Astrocyte of the cerebellum (primary cell): ENCODE measurements at regions not wholly inside any gene's neighbourhood (a gene's known extent, or its start where the extent isn't known, plus 50 kb on each side); places are given as distances from the start of the nearest gene placed in this dataset.

Source experiments
- DNase-seq: peaks from one replicate; pipeline ENCODE4 v3.0.0-alpha.2; 2011; ENCODE audit warnings: low read depth
- H3K4me3 ChIP-seq: 2 replicates; pipeline ENCODE4 v1.5.1; 2011; ENCODE audit warnings: mild to moderate bottlenecking, low read depth, low read length, moderate library complexity
- CTCF ChIP-seq: IDR thresholded peaks from 2 replicates; pipeline ENCODE4 v1.5.1; 2012; ENCODE audit warnings: low read length, low read depth, moderate library complexity, mild to moderate bottlenecking; ENCODE audit errors: missing control alignments
- in situ Hi-C: cut with HindIII; loops from 2 replicates; pipeline ENCODE4 v1.10.0; 2017; ENCODE audit warnings: low sequenced_read_pairs

GRCh38 chr6:90807791-90808701 is 221.2 kb upstream of the MAP3K7 start:
- TF ChIP-seq CTCF: no peak
- in situ Hi-C loops: no loop called here
- H3K4me3 ChIP-seq: no peak overlapping the region
- no peak for DNase-seq

GRCh38 chr6:90805619-90806155 is 218.8 kb upstream of the MAP3K7 start:
- TF ChIP-seq CTCF: no peak
- no peak for DNase-seq
- no peak overlapping the region for H3K4me3 ChIP-seq
- in situ Hi-C loops: no loop called here

GRCh38 chr6:90803956-90804355 is 217.1 kb upstream of the MAP3K7 start:
- DNase-seq: no peak
- TF ChIP-seq CTCF: no peak
- in situ Hi-C loops: no loop called here
- no peak overlapping the region for H3K4me3 ChIP-seq

GRCh38 chr6:90795078-90795477 is 208.2 kb upstream of the MAP3K7 start:
- H3K4me3 ChIP-seq: no peak overlapping the region
- no peak for TF ChIP-seq CTCF
- no peak for DNase-seq
- in situ Hi-C loops: no loop called here

GRCh38 chr6:90793771-90794170 is 206.9 kb upstream of the MAP3K7 start:
- DNase-seq: no peak
- H3K4me3 ChIP-seq: no peak overlapping the region
- no peak for TF ChIP-seq CTCF
- in situ Hi-C loops: no loop called here

- in situ Hi-C loops: no loop called here
- H3K4me3 ChIP-seq: no peak overlapping the region
- TF ChIP-seq CTCF: no peak
- no peak for DNase-seq
These were observed 203.8 kb upstream of the MAP3K7 start for GRCh38 chr6:90790696-90791095.
